Effector CD4-positive, alpha-beta T cell (primary cell): ENCODE measurements at regions not wholly inside any gene's neighbourhood (a gene's known extent, or its start where the extent isn't known, plus 50 kb on each side); places are given as distances from the start of the nearest gene placed in this dataset.

Experiments used
- DNase-seq: peaks from one replicate; pipeline ENCODE4 v3.0.0-alpha.2; 2020

DNA sequence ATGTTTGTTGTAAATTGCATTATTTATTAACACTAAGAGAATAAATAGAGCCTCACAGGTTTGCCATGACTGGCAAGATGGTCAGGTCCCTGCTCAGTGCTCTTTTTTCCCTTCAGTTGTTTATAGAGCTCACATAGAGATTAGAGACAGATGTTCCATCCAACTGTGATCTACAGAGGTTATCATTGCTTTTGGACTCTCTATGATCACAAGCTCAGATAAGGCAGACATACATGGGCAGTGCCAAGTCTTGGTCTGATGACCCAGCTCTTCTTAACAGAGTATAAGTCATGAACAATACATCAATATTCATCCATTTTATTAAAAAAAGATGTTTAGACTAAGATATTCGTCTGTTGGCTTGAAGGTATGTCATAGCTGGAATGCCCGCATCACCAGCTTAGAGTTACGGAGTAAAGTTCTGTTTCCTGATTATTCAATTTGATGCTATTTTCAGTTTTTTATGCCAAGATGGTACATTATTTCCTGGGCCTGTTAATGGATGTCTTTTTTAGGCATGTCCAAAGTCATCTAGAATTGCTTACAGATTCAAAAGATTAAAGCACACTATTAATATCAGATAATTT, 729.8 kb upstream of the SLC10A2 start:
- no peak for DNase-seq

DNA sequence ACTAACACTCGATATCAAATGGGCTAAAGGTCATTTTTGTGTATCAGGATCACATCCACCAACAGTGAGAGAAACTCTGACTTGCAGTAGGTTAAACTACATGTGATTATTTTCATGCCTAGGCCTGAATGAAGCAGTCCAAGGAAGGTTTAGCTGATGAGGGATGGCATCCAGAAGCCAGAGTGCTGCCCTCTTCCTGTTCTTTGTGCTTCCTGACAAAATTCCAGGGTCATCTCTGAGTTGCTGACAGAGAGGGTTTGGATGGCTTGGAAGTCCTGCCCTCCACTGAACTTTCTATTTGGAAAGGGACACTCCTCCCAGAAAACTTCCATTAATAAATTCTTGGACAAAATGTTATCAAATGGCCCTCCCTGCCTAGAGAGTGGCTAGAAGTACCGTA, 728.3 kb upstream of the SLC10A2 start:
- DNase-seq: no peak

DNA sequence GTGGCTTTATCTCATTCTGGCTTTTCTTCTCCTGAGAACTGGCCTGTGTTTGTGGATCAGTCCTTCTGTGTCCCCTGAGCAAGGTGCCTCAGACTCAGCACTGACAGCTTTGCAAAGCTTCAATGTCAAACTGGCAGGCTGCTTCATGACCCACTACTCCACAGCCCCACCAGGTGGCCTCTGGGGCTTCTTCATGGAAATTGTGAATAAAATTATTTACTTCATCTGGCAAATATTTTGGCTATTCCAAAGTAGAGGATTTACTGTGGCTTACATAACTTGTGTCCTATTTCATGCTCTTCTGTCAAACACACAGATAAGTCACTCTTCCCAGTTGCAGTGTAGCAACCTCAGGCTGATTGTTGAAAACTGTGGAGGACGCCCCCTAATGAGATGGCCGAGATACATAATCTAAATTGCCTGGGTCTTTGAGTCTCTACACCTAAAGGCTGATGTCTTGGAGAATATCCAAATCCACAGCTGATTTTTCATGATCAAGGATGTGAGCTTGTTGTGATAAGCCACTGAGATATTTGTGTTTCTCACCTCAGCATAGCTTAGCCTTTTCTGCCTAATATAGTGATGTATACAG, 721.9 kb upstream of the SLC10A2 start:
- no peak for DNase-seq

DNA sequence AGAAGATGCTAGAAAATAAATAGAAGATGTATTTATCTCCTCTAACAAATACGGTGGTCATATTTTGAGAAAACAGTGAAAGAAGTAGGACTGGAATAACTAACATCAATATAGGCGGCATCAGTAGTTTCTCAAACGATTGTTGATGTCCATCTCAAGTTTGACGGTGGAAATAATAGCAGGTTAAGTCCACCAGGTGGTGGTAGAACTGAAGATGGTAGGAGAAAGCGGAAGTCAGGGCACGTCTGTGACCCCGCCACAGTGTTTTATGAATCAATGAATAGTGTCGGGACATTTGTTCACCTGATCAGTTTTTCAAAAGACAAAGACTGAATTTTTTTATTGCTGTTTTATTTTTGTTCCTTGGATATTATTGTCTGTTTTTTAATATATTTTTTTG, 706.4 kb upstream of the SLC10A2 start:
- no peak for DNase-seq

DNA sequence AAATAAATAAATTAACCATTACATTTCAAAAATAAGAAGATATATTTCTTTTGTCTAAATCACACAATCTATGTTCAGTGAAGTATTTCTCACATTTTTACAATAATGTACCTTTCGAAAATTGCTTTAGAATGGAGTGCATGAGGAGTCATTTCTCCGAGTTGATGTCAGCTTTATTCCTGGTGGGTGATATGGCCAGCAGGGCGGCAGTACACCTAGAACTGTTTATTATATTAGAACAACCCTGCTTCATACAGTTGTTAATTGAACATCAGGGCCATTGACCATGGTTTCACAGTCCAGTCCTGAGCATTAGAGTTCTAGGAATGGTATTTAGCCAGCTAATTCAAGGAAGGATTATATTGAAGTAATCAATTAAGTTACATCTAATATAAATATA, 696.3 kb upstream of the SLC10A2 start:
- no peak for DNase-seq

DNA sequence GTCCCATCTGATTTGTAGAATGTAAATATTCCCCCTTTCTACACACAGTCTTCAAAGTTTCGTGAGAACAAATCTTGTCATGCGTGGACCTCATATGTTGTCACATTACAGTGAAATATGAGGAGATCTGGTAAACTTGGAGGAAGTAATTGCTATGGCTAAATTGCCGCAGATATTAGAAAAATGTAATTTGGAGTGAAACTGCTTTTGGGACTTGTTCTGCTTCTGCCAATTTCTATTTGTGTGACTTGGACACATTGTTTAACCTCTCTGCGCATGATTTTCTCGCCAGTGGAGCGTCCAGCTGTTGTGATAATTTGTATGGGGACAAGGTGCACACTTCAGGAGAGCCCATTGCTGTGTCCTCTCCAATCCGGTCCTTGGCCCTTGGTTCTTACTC, 693.1 kb upstream of the SLC10A2 start:
- no peak for DNase-seq

DNA sequence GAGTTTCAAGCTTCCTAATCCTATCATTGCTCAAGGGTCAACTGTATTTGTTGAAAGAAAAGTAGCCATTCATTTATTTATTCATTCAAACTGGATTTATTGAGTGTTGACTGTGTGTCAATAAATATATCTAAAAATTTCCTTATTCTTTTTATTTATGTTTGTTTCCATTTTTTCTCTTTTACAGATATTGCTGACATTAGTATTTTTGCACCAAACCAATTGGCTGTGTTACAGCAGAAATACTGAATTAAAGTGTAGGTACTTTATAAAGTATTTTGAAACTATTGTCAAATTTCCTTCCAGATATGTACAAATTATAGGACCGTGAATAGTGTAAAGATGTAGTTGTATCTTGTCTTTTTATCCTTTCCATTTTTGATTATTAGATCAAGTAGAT, 692.0 kb upstream of the SLC10A2 start:
- DNase-seq: no peak

DNA sequence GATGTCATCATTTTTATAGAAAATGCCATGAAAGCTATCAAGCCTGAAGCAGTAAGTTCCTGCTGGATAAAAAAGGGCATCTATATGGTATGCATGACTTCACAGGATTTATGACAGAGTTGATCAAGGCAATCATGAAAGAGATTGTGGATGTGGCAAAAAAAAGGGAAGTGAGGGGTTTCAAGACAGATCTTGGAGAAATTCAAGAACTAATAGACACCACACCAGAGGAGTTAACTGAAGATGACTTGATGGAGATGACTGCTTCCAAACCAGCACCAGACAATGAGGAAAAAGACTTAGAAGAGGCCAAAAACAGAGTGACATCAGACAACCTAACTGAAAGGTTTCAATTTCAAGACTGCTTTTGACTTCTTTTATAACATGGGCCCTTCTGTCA, 691.1 kb upstream of the SLC10A2 start:
- no peak for DNase-seq

DNA sequence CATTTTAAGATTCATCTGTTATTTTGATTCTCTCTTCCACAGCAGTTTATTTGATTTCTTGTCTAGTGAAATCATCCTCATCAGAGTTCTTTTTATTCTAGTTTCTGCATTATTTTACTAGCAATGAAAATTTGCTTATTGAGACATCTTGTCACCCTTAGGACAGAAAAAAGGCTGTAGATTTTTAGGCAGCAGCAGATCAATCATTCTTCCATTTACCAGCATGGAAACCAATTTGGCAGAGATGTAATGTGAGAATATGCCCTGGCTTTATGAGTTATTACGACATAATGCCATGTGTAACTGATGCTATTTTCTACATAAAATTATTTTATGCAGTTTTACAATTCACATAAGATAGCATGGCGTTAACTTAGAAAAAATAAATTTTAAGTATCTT, 688.6 kb upstream of the SLC10A2 start:
- DNase-seq: no peak

DNA sequence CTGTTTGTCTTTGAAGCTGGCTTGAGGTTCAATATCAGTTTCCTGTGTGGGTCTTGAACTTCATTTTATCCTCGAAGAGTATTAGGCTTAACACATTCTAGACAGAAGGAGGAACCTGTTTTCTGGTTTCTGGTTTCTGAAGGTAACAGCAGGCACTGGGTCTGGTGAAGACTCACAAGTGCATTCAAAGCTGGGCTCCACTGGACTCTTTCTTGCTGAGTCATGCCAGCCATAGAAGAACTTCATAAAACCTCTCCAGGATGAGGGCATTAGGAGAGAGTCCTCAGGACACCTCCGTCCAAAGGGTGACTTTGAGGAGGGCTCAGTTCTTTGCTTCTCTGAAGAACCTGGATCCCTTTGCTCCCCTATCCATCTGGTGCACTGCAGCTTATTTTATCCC, 668.6 kb upstream of the SLC10A2 start:
- DNase-seq: no peak

DNA sequence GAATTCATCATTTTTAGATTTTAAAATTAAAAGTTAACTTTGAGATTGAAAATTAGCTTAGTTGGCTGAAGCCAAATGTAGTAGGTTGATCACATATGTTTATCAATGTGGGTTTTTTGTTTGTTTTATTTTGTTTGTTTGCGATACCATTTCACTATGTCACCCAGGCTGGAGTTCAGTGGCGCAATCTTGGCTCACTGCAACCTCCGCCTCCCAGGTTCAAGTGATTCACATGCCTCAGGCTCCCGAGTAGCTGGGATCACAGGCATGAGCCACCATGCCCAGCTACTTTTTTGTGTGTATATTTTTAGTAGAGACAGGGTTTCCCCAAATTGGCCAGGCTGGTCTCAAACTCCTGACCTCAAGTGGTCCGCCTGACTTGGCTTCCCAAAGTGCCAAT, 665.7 kb upstream of the SLC10A2 start:
- no peak for DNase-seq

DNA sequence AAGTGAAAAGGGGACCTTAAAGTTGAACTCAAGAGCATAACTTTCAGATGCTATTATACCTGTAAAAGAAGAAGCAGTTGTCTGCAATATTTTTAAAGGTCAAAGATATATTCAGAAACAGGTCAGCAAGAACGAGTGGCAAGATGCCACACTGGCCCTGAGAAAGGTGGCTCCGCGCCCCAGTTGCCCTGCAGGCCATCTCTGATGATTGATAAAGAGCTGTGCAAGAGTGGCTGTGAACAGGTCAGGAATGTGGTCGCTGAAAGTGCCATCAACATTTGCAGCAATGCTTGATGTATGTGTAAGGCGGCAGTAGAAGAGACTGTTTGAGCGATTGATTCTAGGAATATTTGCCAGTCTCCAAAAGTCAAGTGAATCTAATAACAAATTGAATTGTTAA, 664.2 kb upstream of the SLC10A2 start:
- no peak for DNase-seq

DNA sequence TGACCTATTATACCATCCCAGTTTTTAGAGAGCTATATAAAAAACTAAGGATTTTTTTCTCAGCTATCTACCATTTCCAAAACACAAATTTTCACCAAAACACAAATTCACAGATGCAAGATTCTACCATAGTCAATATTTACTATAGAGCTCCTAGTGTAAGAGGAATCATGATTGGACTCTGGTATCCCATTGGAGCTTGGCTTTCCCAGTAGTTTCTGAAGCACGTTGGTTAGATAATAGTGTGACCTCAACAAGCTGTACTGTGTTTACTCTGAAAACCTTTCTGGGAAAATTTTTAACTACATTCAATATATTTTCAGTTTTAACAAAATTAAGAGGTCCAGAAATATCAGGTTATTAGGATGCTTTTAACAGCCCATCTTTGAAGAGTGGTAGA, 660.6 kb upstream of the SLC10A2 start:
- no peak for DNase-seq

DNA sequence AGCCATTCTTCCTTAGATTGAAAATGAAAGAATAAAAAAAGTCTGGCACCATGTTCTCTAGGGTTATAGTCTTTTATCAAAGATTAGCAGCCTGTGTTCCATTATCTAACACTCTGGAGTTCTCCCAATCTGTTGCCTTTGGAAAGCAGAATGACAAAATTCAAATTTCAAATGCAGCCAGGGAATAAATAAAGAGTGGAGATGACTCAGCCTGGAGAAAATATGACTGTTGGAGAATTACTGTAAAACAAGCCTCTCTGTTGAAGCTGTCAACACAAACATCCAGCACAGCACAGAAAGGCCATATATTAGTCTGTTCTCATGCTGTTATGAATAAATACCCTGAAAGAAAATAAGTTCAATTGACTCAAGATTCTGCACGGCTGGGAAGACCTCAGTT, 650.5 kb upstream of the SLC10A2 start:
- DNase-seq: no peak

DNA sequence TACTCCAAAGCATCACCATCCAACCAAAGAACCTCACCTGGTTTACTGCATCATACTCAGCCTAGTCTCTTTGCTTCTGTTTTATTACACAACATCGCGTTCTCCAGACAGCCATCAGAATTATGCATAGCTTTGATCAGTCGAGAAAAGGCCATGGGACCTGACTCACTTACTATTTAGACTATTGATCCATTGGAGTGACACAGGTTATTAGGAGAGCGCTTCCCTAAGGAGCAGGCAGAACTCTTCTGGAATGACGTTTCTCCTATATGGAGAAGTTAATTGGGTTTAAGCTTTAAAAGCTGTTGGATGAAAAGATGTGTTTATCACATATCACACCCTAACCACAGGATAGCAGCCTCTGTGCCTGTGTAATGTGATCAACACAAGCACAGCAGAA, 649.1 kb upstream of the SLC10A2 start:
- no peak for DNase-seq

DNA sequence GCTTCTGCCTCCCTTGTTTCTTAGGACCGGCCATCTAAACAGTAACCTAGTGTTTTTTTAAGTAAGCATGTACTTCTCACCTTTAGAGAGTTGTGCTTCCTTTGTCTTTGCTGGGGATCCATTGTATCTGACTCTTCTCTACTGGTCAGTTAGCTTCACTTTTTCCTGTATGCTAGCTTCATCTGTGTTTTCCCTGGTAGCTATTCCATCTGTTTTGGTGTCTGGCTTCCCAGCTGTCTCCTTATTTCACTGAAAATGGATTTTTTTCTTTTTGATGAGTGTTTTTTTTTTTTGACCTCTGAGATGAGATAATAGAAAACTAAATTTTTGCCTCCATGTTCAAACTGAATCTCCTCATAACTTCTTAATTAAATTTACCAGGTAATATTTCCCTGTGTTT, 637.0 kb upstream of the SLC10A2 start:
- DNase-seq: no peak

DNA sequence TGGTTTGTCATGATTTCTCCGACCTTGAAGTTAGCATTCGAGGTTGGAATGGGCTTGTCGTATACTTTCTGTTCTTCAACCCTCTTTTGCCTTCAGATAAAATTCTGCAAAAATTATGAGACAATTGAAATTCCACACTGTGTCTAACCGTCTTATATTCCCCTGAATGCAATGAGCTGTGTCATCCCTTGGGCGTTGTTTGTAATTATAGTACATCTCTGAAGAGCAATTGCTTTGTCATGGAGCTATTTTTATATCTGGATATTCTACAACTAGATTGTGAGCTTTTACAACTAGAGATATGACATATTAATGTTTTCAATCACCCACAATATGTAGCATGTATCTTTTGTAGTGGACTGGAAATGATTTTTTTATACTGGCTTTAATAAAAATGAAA, 631.8 kb upstream of the SLC10A2 start:
- DNase-seq: no peak

DNA sequence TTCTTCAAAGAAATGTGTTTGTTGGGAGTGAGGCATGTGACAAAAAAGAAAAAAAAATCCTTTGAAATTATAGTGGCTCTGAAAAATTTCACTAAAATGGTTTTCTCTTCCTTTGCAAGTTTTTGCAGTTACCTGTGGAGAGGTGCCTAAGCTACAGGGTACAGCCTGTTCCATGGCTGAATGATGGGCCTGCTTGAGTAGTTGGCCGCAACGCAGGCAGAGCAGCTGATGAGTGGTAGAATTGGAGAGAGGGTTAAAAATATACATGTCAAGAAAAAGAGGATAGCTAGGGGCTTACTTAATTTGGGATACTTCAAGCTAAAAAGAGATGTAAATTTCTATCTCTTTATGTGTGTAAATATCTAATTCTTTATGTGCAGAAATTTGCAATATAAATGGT, 629.1 kb upstream of the SLC10A2 start:
- DNase-seq: no peak

DNA sequence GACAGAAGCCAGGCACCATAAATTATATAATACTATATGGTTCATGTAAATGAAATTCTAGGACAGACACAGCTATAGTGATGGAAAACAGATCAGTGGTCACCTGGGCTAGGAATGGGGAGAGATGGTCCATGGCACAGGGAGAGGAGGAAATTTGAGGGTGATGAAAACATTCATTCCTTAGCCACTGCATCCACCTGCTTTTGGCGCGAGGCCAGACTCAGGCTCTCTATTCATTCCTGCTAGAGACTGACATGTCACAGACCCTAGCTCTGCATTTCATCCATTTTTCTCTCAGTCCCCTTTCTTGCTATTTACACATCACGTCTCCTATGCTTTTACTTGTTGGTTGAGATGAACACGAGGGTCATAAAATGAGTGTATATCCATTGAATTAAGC, 628.3 kb upstream of the SLC10A2 start:
- no peak for DNase-seq

DNA sequence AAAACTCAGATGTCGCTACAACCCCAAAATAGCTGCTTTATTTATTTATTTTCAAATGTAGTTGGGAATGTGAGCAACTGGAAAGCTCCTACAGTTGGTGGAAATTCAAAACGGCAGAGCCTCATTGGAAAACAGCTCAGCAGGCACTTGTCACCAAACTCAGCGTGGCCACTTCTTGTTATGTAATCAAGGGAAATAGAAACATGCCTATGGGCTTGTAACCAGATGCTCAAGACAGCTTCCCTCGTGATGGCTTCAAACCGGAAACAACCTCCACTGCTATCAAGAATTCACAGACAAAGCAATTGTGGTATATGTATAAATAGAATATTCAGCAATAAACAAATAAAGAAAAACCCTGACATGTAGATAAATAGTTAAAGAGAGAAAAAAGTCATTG, 627.8 kb upstream of the SLC10A2 start:
- no peak for DNase-seq

DNA sequence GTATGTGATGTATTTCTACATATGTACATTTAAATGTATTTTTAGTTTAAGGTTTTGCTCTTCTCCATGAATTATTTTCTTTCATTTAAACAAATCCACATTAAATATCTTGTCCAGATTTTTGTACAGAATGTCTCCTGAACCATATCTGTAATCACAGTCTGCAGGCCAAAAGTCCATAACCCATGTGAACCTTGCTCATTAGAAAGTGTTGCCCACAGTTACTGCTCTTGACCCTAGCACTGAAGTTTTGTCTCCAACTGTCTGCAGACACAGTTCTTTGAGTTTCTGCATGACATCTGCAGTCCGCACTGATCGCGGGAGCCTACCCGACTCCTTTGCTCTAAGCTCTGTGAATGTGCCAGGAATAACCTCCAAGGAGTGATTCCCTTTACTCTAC, 626.2 kb upstream of the SLC10A2 start:
- DNase-seq: no peak

DNA sequence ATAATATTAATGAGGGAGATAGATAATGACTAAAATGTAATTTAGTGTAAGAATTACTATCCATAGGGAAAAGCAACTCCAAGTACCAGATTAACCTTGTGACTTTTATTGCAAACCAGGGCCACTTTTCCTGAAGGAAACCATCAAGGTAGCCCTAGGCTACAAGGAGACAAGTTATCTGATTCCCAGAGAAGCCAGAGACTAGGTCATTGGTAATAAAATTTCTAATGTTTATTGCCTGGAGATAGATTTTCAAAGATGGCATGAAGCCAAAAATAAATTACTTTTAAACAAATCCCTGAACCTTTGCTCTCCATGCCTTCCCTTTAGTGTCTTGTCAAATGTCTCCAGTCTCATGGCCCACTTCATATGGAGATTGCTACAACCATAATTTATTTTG, 610.1 kb upstream of the SLC10A2 start:
- DNase-seq: no peak

DNA sequence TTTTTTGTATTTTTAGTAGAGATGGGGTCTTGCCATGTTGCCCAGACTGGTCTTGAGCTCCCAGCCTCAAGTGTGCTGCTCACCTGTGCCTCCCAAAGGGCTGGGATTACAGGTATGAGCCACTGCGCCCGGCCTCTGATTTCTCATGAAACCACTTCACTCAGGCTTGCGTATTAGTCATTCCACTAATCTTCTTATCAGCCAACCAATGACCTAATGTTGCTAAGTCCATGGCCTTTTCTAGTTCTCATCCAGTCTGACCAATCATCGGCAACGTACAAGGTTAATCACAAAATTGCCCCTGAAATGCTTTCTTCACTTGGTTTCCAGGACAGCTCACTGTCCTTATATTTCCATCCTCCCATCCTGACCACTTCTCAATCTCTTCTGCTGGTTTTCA, 605.3 kb upstream of the SLC10A2 start:
- no peak for DNase-seq

DNA sequence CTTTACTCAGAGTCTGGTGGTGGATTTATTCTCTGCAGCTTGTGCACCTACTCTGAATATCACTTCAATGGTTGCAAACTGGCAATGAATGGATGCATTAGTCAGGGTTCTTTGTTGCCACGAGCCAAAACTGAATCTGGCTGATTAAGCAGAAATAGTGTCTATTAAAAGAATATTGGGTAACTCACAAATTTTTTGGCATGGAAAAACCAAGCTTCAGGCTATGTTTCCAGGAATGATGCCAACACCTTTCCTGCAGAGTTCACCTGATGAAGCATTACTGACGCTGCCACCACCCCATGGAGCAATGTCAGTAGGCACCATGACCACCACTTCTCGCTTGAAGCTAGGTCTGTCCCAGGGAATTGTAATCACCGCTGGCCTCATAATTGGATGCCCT, 597.8 kb upstream of the SLC10A2 start:
- DNase-seq: no peak

DNA sequence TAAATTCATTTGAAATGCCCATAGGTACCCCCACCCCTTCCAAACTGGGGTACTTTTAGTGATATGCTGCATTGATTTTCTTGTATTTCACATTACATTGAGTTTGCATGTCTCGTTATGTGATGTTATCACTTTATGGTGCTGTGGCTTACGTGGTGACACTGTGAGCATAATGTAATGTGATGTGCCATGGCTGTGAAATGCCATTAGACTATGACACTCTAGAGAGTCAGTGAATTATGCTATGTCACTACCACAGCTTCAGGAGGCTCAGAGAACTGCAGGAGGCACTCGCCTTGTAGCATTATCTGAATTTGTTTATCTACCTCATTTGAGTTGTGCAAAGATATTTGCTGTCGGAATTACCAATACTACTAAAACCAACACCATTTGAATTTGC, 590.1 kb upstream of the SLC10A2 start:
- no peak for DNase-seq

DNA sequence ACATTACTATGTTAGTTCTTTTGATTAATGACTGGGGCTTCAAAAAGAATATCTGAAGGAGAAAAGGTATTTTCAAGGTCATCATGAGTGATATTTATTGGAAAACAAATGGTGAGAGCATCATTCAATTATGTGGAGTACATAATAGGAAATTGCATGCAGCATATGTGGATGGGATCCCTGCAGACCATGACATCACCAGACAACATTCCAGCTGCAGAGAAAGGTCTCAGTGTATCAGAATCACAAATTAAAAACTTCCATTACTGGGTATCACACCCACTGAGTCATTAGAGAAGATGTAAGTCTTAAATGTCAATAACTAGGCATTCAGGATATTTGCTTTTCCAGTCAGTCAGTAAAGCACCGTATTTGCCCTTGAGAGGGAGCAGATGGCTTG, 574.4 kb upstream of the SLC10A2 start:
- no peak for DNase-seq
